Ovary (tissue), 7 donors: ENCODE measurements at regions not wholly inside any gene's neighbourhood (a gene's known extent, or its start where the extent isn't known, plus 50 kb on each side); places are given as distances from the start of the nearest gene placed in this dataset.

Experiments
- DNase-seq, 5 donors: peaks; one replicate each; pipeline ENCODE4 v3.0.0-alpha.2; 2019 to 2020
- H3K27ac ChIP-seq, 2 donors: fragments of 200-600 bp; one replicate each; pipeline versions ENCODE4 v1.5.1 to v1.8.0; 2019 to 2022
- H3K27me3 ChIP-seq: fragments of 200-600 bp; one replicate; pipeline ENCODE4 v1.8.0; 2022
- H3K36me3 ChIP-seq: fragments of 200-600 bp; sonication (generic); one replicate; pipeline ENCODE4 v1.5.1; 2019
- H3K4me1 ChIP-seq: one replicate; pipeline ENCODE4 v1.8.1; 2013; ENCODE audit warnings: mild to moderate bottlenecking, moderate library complexity; ENCODE audit not compliant: insufficient read depth
- H3K4me3 ChIP-seq: fragments of 200-600 bp; sonication (generic); one replicate; pipeline ENCODE4 v1.5.1; 2017
- H3K9me3 ChIP-seq, 2 donors: fragments of 200-600 bp in 1 of 2; sonication (generic) in 1 of 2; one replicate each; pipeline versions ENCODE4 v1.5.1 to v1.8.1; 2013 to 2019; ENCODE audit warnings: mild to moderate bottlenecking in 1 of 2, moderate library complexity in 1 of 2
- CTCF ChIP-seq, 3 donors: fragments of 450-650 bp in 2 of 3; fragments of 200-600 bp in 1 of 3; IDR thresholded peaks; one replicate each; pipeline versions ENCODE4 v1.5.1 to v1.8.0; 2016 to 2022; ENCODE audit warnings: antibody characterized with exemption in 3 of 3, mild to moderate bottlenecking in 1 of 3
- EP300 ChIP-seq: sonication (generic); formaldehyde crosslinking; IDR thresholded peaks from one replicate; pipeline ENCODE4 v1.6.1; 2017; ENCODE audit warnings: antibody characterized with exemption
- POLR2A ChIP-seq: fragments of 450-650 bp; IDR thresholded peaks from one replicate; pipeline ENCODE4 v1.6.1; 2017; ENCODE audit warnings: antibody characterized with exemption, mild to moderate bottlenecking, moderate library complexity
- WGBS, 3 donors: extraction: QIAGEN DNeasy Blood & Tissue Kit in 1 of 3; methylation state at CpG; one replicate each; pipeline versions ENCODE4 v1.1.5 to v1.1.7; 2013 to 2017; 5-methylcytosine and 5-hydroxymethylcytosine counted together
- intact Hi-C, 4 donors: fragments of 100-400 bp; cut with DNase I; formaldehyde crosslinking; loops; one replicate each; pipeline versions ENCODE4 v1.11.0 to v1.15.1; 2022 to 2023
- donor health status: DM: no; HTN: no; CAD: no; lungs with moderate emphysema.
- donor health status: DM: no; HTN: no; CAD: no.
- donor health status: Bipolar disorder and iron deficiency.
- donor health status: DM: no; HTN: no; CAD: no.
- donor health status: DM: yes; HTN: yes; CAD: no.

- DNase-seq, result no peak
- Histone ChIP-seq H3K27ac (no peak overlapping the region), H3K9me3 (no peaks in the 10 kb centered on the region), H3K36me3 (no peaks in the 10 kb centered on the region), H3K4me3 (no peak overlapping the region), H3K27me3 (no peaks in the 10 kb centered on the region), H3K4me1 (no peaks in the 10 kb centered on the region)
- TF ChIP-seq POLR2A (no peak), CTCF (IDR thresholded peaks at IDR 0.05) (no peak), EP300 (no peak)
- intact Hi-C loops, result no loop called here
- 76 to 84% (median 82%) methylated on average over 3 of the region's 3 CpGs for WGBS, 3 donors
Observed at GRCh38 chr9:73979894-73980264, 517.3 kb upstream of the RORB start.

DNA sequence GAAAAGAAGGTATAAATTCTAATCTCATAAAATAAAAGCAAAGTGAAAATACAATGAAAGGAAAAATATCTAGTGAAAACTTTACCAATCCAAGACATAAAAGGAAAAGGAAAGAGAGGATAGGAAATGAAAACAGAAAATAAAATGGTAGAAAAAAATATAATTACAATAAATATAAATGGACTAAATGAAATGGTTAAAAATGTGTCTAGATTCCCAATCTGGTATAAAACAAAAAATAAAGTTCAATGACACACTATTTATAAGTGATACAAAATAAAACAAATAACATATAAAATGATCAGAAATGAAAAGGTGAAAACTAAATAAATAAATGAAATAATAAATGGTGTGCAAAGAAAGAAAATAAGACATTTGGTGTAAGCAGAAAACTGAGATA, 516.4 kb upstream of the RORB start:
- H3K27me3 ChIP-seq, result no peaks in the 10 kb centered on the region
- intact Hi-C loops, result no loop called here
- TF ChIP-seq POLR2A, result no peak
- no peak for TF ChIP-seq EP300
- no peak for TF ChIP-seq CTCF (IDR thresholded peaks at IDR 0.05)

DNA sequence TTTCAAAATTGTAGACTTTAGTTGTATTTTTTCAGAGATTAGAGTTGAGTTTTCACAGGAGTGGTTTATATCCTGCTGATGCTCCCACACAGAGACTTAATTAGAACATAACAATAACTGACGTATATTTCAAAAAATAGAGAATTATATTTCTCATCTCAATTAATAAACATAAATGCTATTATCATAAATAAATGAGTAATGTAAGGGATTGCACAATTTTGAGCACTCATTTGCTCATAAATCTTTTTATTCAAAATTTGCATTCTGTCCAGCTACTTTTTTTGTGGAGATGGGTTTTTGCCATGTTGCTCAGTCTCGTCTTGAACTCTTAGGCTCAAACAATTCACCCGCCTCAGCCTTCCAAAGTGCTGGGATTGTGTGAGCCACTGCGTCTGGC, 515.7 kb upstream of the RORB start:
- no peak for DNase-seq
- H3K27ac ChIP-seq, result no peak overlapping the region
- no peaks in the 10 kb centered on the region for H3K9me3 ChIP-seq
- intact Hi-C loops, result no loop called here
- 46 to 55% (median 51%) methylated on average over 4 of the region's 4 CpGs for WGBS, 3 donors
- no peaks in the 10 kb centered on the region for H3K27me3 ChIP-seq
- no peaks in the 10 kb centered on the region for H3K4me1 ChIP-seq
- no peak overlapping the region for H3K4me3 ChIP-seq
- no peaks in the 10 kb centered on the region for H3K36me3 ChIP-seq
- TF ChIP-seq POLR2A (no peak), EP300 (no peak), CTCF (IDR thresholded peaks at IDR 0.05) (no peak)

More for the DNA sequence above, 516.4 kb upstream of the RORB start:
- no peaks in the 10 kb centered on the region for H3K9me3 ChIP-seq
- no peak for DNase-seq
- H3K36me3 ChIP-seq, result no peaks in the 10 kb centered on the region
- no peak overlapping the region for H3K4me3 ChIP-seq
- H3K4me1 ChIP-seq, result no peaks in the 10 kb centered on the region
- no peak overlapping the region for H3K27ac ChIP-seq

- H3K4me3 ChIP-seq, result no peak overlapping the region
- intact Hi-C loops, result no loop called here
- no peaks in the 10 kb centered on the region for H3K9me3 ChIP-seq
- no peaks in the 10 kb centered on the region for H3K27me3 ChIP-seq
- 89 to 90% (median 90%) methylated on average over 2 of the region's 2 CpGs for whole genome bisulfite sequencing, 3 donors
- no peak for TF ChIP-seq CTCF (IDR thresholded peaks at IDR 0.05)
- no peak for TF ChIP-seq EP300
- TF ChIP-seq POLR2A, result no peak
- H3K4me1 ChIP-seq, result no peaks in the 10 kb centered on the region
- DNase-seq, result no peak
- no peak overlapping the region for H3K27ac ChIP-seq
- no peaks in the 10 kb centered on the region for H3K36me3 ChIP-seq
Observed at GRCh38 chr9:73995836-73996235, 501.3 kb upstream of the RORB start.

DNA sequence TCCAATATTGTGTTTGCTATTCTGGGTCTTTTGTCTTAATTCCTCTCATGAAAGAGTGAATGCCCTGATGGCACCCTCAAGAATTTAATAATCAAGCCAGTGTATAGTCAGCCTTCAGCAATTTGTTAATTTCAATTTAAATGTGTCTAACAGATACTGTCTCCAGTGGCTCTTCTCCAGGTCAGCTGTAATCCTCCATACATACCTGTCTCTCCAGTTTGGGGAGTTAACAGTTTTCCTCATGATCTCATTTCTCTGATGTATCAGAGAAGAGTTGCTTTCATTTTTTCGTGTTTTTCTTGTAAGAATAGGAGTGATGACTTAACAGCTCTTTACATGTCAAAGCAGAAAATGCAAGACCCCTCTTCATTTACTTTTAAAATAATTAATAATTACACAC, 500.3 kb upstream of the RORB start:
- intact Hi-C loops, result no loop called here
- WGBS, 3 donors, result 56 to 68% (median 62%) methylated on average over 1 of the region's 1 CpG
- TF ChIP-seq EP300 (no peak), POLR2A (no peak)

More for the DNA sequence above, 500.3 kb upstream of the RORB start:
- no peak for DNase-seq
- Histone ChIP-seq H3K36me3 (no peaks in the 10 kb centered on the region), H3K27me3 (no peaks in the 10 kb centered on the region), H3K9me3 (no peaks in the 10 kb centered on the region), H3K27ac (no peak overlapping the region), H3K4me1 (no peaks in the 10 kb centered on the region), H3K4me3 (no peak overlapping the region)
